Panc1 (cell line): ENCODE measurements at regions not wholly inside any gene's neighbourhood (a gene's known extent, or its start where the extent isn't known, plus 50 kb on each side); places are given as distances from the start of the nearest gene placed in this dataset.

Experiments used
- ATAC-seq: fragments of 200-7000 bp; cut with Tn5 transposase; 2 replicates; pipeline ENCODE4 v1.9.1; 2020; ENCODE audit warnings: mild to moderate bottlenecking, moderate library complexity
- BruUV-seq: library from RNA; stranded (reverse); fragments of 400-500 nt; replicated peaks from 2 replicates; lab custom pipeline; 2021; lab: Mats Ljungman, UMichigan
- CTCF ChIA-PET: fragments of 300-600 bp; sonication (Branson Sonifier 250); formaldehyde crosslinking; loops from one replicate; lab custom pipeline; 2022; ENCODE audit warnings: antibody characterized with exemption; lab: Charles Lee
- POLR2A ChIA-PET: fragments of 300-600 bp; sonication (Branson Sonifier 250); formaldehyde crosslinking; loops from one replicate; lab custom pipeline; 2022; ENCODE audit warnings: antibody characterized with exemption; lab: Charles Lee
- DNase-seq: peaks from one replicate; pipeline ENCODE4 v3.0.0-alpha.2; 2010; ENCODE audit warnings: low read depth, low spot score
- H3K27ac ChIP-seq: 2 replicates; pipeline ENCODE4 v1.5.1; 2011; ENCODE audit warnings: mild to moderate bottlenecking, low read length, inconsistent platforms
- H3K27me3 ChIP-seq: fragments of 200-500 bp; sonication (Bioruptor generic); 2 replicates; pipeline ENCODE4 v1.6.0; 2014; ENCODE audit warnings: low read length, inconsistent platforms; ENCODE audit not compliant: control insufficient read depth, insufficient read depth
- H3K36me3 ChIP-seq: fragments of 200-500 bp; sonication (Bioruptor generic); 2 replicates; pipeline ENCODE4 v1.5.1; 2014; ENCODE audit warnings: inconsistent platforms, mild to moderate bottlenecking, low read length, moderate library complexity; ENCODE audit not compliant: control insufficient read depth, insufficient read depth
- H3K4me1 ChIP-seq: 2 replicates; pipeline ENCODE4 v1.5.1; 2011; ENCODE audit warnings: inconsistent platforms, mild to moderate bottlenecking, low read length, moderate library complexity; ENCODE audit not compliant: control insufficient read depth, insufficient read depth
- H3K4me3 ChIP-seq, 2 experiments: 2 replicates each; pipeline ENCODE4 v1.5.1; 2011 to 2012; ENCODE audit warnings: low read depth in 2 of 2, low read length in 2 of 2, mild to moderate bottlenecking in 2 of 2, inconsistent platforms in 1 of 2, moderate library complexity in 1 of 2
- H3K9me3 ChIP-seq: fragments of 200-500 bp; sonication (Bioruptor generic); 2 replicates; pipeline ENCODE4 v1.5.1; 2014; ENCODE audit warnings: low read depth, mild to moderate bottlenecking, inconsistent platforms, low read length, moderate library complexity; ENCODE audit not compliant: control insufficient read depth, insufficient read depth
- CTCF ChIP-seq: fragments of 450-650 bp; IDR thresholded peaks from 2 replicates; pipeline ENCODE4 v1.5.1; 2017; ENCODE audit warnings: mild to moderate bottlenecking
- POLR2AphosphoS5 ChIP-seq: IDR thresholded peaks from 2 replicates; pipeline ENCODE4 v1.6.1; 2012; ENCODE audit warnings: mild to moderate bottlenecking, low read depth, low read length, moderate library complexity
- REST ChIP-seq, 2 experiments: IDR thresholded peaks; 2 replicates each; pipeline ENCODE4 v1.6.1; 2011 to 2012; ENCODE audit warnings: low read depth in 2 of 2, control low read depth in 1 of 2, low read length in 1 of 2, mild to moderate bottlenecking in 1 of 2, moderate library complexity in 1 of 2; ENCODE audit not compliant: insufficient read depth in 1 of 2
- SIN3A ChIP-seq: IDR thresholded peaks from 2 replicates; pipeline ENCODE4 v1.6.1; 2012; ENCODE audit warnings: low read depth, mild to moderate bottlenecking, low read length, moderate library complexity, borderline replicate concordance; ENCODE audit not compliant: insufficient read depth
- TCF7L2 ChIP-seq: IDR thresholded peaks from 2 replicates; pipeline ENCODE4 v1.6.1; 2011; ENCODE audit warnings: mild to moderate bottlenecking, low read depth, low read length, inconsistent platforms
- in situ Hi-C: cut with HindIII; loops from 2 replicates; pipeline ENCODE4 v1.10.0; 2016; ENCODE audit warnings: low sequenced_read_pairs, low pct_unique_long_range_greater_than_20kb
- intact Hi-C: fragments of 100-400 bp; cut with micrococcal nuclease; formaldehyde crosslinking; loops from one replicate; pipeline ENCODE4 v1.10.0; 2022; ENCODE audit not compliant: unreplicated experiment

- no peaks in the 10 kb centered on the region for H3K27me3 ChIP-seq
- H3K4me3 ChIP-seq = no peak overlapping the region
- H3K27ac ChIP-seq = no peak overlapping the region
- no peaks in the 10 kb centered on the region for H3K36me3 ChIP-seq
- H3K9me3 ChIP-seq = no peaks in the 10 kb centered on the region
- ATAC-seq = no peak
- no TSS peak for BruUV-seq
- intact Hi-C loops = no loop called here
- ChIA-PET CTCF (no interaction called here), POLR2A (no interaction called here)
- TF ChIP-seq SIN3A = no peak
- TF ChIP-seq REST (IDR thresholded peaks at IDR 0.05; ENCODE audit: insufficient read depth in 1 of 2, low read depth in 2 of 2, low read length in 1 of 2) = no peak
- no peak for TF ChIP-seq POLR2AphosphoS5
- TF ChIP-seq CTCF = no peak
- TF ChIP-seq TCF7L2 = no peak
- in situ Hi-C loops = no loop called here
- DNase-seq = no peak
- H3K4me1 ChIP-seq = no peaks in the 10 kb centered on the region
Measured at GRCh38 chr13:81988567-81988966, 1647.6 kb upstream of the SPRY2 start.

GRCh38 chr13:81987677-81988357 is 1646.9 kb upstream of the SPRY2 start:
- POLR2A ChIA-PET = no interaction called here
- intact Hi-C loops (no loop called here), in situ Hi-C loops (no loop called here)
- Histone ChIP-seq H3K36me3 (no peaks in the 10 kb centered on the region), H3K9me3 (no peaks in the 10 kb centered on the region), H3K4me1 (no peaks in the 10 kb centered on the region), H3K4me3 (no peak overlapping the region), H3K27ac (no peak overlapping the region), H3K27me3 (no peaks in the 10 kb centered on the region)
- no TSS peak for BruUV-seq
- CTCF ChIA-PET = no interaction called here
- DNase-seq (no peak), ATAC-seq (no peak)
- TF ChIP-seq POLR2AphosphoS5 = no peak
- no peak for TF ChIP-seq SIN3A
- TF ChIP-seq CTCF = no peak
- no peak for TF ChIP-seq TCF7L2
- no peak for TF ChIP-seq REST (IDR thresholded peaks at IDR 0.05; ENCODE audit: insufficient read depth in 1 of 2, low read depth in 2 of 2, low read length in 1 of 2)
